A673 (cell line): ENCODE measurements at regions not wholly inside any gene's neighbourhood (a gene's known extent, or its start where the extent isn't known, plus 50 kb on each side); places are given as distances from the start of the nearest gene placed in this dataset.

ENCODE experiments used
- EZH2 ChIP-seq: fragments of 200-600 bp; sonication (generic); IDR thresholded peaks from 2 replicates; pipeline ENCODE4 v1.6.1; 2017; ENCODE audit warnings: borderline replicate concordance, low read depth, mild to moderate bottlenecking, mixed read lengths, antibody characterized with exemption, low read length; ENCODE audit not compliant: poor library complexity, severe bottlenecking
- TF ChIP-seq, protein P1 (sequence below): fragments of 300-800, 200-600 bp; sonication (generic); conservative IDR thresholded peaks from 2 replicates; pipeline ENCODE4 v1.5.1; 2017; ENCODE audit warnings: low read depth, mild to moderate bottlenecking, antibody characterized with exemption, low read length, moderate library complexity, mixed read lengths

GRCh38 chr3:67311440-67311839 is 313.3 kb downstream of the KBTBD8 start:
- no peak for TF ChIP-seq EZH2
- TF ChIP-seq, protein P1, sequence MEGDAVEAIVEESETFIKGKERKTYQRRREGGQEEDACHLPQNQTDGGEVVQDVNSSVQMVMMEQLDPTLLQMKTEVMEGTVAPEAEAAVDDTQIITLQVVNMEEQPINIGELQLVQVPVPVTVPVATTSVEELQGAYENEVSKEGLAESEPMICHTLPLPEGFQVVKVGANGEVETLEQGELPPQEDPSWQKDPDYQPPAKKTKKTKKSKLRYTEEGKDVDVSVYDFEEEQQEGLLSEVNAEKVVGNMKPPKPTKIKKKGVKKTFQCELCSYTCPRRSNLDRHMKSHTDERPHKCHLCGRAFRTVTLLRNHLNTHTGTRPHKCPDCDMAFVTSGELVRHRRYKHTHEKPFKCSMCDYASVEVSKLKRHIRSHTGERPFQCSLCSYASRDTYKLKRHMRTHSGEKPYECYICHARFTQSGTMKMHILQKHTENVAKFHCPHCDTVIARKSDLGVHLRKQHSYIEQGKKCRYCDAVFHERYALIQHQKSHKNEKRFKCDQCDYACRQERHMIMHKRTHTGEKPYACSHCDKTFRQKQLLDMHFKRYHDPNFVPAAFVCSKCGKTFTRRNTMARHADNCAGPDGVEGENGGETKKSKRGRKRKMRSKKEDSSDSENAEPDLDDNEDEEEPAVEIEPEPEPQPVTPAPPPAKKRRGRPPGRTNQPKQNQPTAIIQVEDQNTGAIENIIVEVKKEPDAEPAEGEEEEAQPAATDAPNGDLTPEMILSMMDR, result no peak
